EL (cell line): ENCODE measurements at regions not wholly inside any gene's neighbourhood (a gene's known extent, or its start where the extent isn't known, plus 50 kb on each side); places are given as distances from the start of the nearest gene placed in this dataset.
"Not testable (repeated sequence)": the region's sequence is repeated elsewhere in the genome, so short reads cannot be mapped to it uniquely, and the experiment has no call there.

Experiments used
- DNase-seq: peaks from one replicate; pipeline ENCODE4 v3.0.0-alpha.2; 2016

- DNase-seq = not testable (repeated sequence)
Measured at GRCh38 chr9:41839786-41840185, 289.4 kb downstream of the CNTNAP3B start.

GRCh38 chr9:41838953-41839352, 290.3 kb downstream of the CNTNAP3B start:
- not testable (repeated sequence) for DNase-seq

GRCh38 chr9:41838562-41838851, 290.7 kb downstream of the CNTNAP3B start:
- DNase-seq = not testable (repeated sequence)

- not testable (repeated sequence) for DNase-seq
Measured at GRCh38 chr9:41837684-41838561, 291.3 kb downstream of the CNTNAP3B start.

- DNase-seq = not testable (repeated sequence)
Measured at GRCh38 chr9:41833108-41833507, 296.1 kb downstream of the CNTNAP3B start.

- DNase-seq = not testable (repeated sequence)
Measured at GRCh38 chr9:41824723-41825122, 304.5 kb downstream of the CNTNAP3B start.

- DNase-seq = not testable (repeated sequence)
Measured at GRCh38 chr9:41802706-41803105, 326.5 kb downstream of the CNTNAP3B start.

GRCh38 chr9:41798684-41799083, 330.5 kb downstream of the CNTNAP3B start:
- DNase-seq = not testable (repeated sequence)

GRCh38 chr9:41790719-41791363, 338.4 kb downstream of the CNTNAP3B start:
- not testable (repeated sequence) for DNase-seq

- not testable (repeated sequence) for DNase-seq
Measured at GRCh38 chr9:41790007-41790406, 339.2 kb downstream of the CNTNAP3B start.

GRCh38 chr9:41789387-41789786, 339.8 kb downstream of the CNTNAP3B start:
- not testable (repeated sequence) for DNase-seq

- DNase-seq = not testable (repeated sequence)
Measured at GRCh38 chr9:41787951-41788350, 341.3 kb downstream of the CNTNAP3B start.

GRCh38 chr9:41787270-41787669, 342.0 kb downstream of the CNTNAP3B start:
- DNase-seq = not testable (repeated sequence)

- not testable (repeated sequence) for DNase-seq
Measured at GRCh38 chr9:41784006-41784405, 345.2 kb downstream of the CNTNAP3B start.

GRCh38 chr9:41783070-41783810, 346.0 kb downstream of the CNTNAP3B start:
- not testable (repeated sequence) for DNase-seq

- not testable (repeated sequence) for DNase-seq
Measured at GRCh38 chr9:41781899-41782298, 347.3 kb downstream of the CNTNAP3B start.

- DNase-seq = not testable (repeated sequence)
Measured at GRCh38 chr9:41779897-41780406, 349.3 kb downstream of the CNTNAP3B start.

- DNase-seq = not testable (repeated sequence)
Measured at GRCh38 chr9:41779192-41779591, 350.0 kb downstream of the CNTNAP3B start.

GRCh38 chr9:41778535-41779071, 350.6 kb downstream of the CNTNAP3B start:
- not testable (repeated sequence) for DNase-seq

GRCh38 chr9:41777536-41777935, 351.7 kb downstream of the CNTNAP3B start:
- not testable (repeated sequence) for DNase-seq

- not testable (repeated sequence) for DNase-seq
Measured at GRCh38 chr9:41772541-41772940, 356.7 kb downstream of the CNTNAP3B start.

- not testable (repeated sequence) for DNase-seq
Measured at GRCh38 chr9:41771693-41772092, 357.5 kb downstream of the CNTNAP3B start.

- not testable (repeated sequence) for DNase-seq
Measured at GRCh38 chr9:41754822-41755221, 374.4 kb downstream of the CNTNAP3B start.
